ENCODE measurements at regions not wholly inside any gene's neighbourhood (a gene's known extent, or its start where the extent isn't known, plus 50 kb on each side); places are given as distances from the start of the nearest gene placed in this dataset.

DNA sequence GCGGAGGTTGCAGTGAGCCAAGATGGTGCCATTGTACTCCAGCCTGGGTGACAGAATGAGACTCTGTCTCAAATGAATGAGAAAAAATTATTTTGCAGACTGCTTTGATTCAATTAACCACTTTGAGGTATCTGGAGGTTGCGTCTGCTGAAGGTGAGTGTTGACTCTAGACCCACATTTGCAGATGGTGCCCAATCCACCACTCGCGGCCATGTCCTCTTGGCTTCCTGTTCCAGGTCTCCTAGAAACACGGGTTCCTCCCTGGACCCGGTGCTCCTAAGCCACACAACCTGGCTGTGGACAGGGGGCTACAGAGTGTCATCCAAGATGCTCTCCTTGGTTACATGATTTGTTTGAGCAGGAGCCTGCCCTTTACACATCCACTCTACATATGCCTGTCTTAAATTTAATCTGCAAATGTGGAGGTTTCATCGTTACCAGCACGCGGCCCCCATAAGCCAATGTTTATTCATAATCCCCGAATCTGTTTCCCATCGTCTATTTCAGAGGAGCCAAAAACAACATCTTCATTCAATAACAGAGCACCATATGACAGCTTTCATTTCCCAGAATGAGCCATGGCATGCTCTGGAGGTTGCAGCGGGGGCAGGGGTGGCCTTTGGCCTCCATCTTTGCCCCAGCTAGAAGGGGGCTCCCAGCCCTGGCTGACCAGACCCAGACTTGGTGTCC lies 377.2 kb downstream of the CTTN start:
- no peak for DNase-seq

- no peak for DNase-seq
Observed at GRCh38 chr11:70776914-70777532, 378.7 kb downstream of the CTTN start.

- no peak for DNase-seq
Observed at GRCh38 chr11:70778883-70779282, 380.6 kb downstream of the CTTN start.

DNA sequence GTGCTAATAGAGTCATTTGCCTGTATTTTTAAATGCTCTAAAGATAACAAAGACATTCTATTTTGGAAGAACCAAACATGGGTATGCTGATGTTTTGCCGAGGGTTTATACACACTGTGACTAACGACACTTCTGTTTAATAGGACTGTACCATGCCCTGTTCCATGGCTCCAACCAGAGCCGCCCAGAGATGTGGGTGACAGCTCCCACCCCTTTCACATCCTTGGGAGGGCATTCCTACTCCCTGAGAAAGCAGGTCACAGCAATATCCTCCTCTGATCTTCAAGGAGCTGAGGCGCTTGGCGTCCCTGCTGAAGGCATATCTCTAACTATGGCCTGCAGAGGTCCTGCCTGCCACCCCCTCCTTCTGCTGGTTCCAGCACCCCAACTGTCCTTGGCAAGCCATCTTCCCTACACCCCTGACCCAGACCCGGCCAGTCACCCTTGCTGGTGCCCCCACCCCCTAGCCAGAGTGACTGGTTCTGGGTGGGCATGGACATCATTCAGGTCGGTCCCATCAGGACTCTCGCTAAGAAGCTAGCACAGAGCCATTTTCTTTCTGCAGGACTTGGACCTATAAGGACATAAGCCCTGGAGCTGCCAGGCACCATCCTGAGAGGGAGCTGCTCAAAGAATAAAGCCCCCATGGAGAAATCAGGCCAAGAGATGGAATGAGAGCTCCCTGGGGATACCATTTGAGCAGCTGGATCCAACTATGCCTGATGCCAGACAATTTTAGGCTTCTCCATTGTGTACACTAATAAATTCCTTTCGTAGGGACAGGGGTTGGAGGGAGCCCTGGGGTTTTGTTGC lies 381.3 kb downstream of the CTTN start:
- DNase-seq, result no peak

DNA sequence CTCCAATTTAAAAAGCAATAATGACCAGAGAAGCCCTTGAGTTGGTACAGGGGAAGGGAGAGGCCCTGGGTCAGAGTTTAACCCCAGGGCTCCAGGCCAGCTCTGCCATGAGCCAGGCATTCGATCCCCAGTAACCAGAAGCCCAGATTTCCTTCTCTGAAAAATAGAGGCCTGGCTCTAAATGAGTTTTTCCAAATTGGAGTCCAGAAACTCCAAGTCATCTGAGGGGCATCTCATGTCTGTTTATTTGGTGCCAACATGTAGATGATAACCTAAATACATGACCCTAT lies 381.9 kb downstream of the CTTN start:
- DNase-seq, result no peak

DNA sequence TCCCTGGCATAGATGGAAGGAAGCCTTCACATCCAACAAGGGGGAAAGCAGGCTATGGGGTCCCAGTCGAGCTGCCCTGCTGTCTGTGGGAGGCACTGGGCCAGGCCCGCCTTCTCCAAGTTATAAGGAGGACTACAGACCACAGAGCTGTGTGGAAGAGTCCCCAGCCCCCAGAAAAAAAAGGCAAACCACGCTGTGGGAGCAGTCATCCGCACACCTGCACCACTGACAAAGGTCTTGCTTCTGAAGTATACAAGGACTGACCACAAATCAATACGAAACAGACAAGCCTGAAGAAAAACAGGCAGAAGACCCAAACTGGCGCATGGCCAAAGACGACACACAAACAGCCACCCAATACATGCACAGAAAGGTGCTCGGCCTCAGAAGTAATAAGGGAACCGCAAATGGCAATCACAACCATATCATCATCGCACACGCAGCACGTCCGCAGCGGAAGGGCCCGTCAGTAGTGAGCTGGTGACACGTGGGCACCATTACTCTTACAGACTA lies 384.1 kb downstream of the CTTN start:
- DNase-seq, result no peak

DNA sequence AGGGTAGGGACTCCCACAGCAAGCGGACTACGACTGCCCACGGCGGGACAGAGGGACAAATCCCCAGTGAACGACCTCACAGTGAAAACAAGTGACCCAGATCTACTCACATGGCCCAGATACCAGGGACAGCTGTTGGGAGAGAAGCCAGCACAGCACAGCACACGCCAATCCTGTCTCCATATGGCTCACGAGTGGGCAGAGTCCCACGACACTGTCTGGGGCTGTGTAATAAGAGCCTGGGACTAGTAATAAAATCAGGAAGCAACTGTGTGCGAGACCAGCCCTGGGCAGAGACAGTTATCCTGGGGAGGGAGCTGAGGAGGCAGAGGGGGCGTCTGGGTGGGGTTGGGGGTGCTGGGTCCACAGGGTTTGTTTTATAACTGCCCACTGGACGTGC lies 385.0 kb downstream of the CTTN start:
- no peak for DNase-seq

- no peak for DNase-seq
Observed at GRCh38 chr11:70783821-70784220, 385.5 kb downstream of the CTTN start.

DNA sequence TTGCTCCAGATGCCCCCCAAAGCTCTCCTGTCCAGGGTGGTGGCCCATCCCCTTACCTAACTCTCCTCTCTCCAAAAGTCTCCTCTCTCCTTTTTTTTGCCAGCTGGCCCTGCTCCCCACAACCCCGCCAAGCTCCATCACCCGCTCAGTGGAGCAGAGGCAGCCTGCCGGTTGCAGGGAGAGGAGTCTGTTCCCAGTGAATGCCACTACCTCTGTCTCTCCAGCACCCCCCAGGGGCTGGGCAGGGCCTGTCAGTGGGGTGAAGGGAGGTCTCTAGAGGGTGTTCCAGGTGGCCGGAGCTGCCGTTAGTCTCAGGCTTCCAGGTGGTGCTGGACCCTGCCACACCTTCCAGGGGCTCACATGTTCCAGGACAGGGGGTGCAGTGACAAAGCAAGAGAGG lies 387.0 kb downstream of the CTTN start:
- DNase-seq, result no peak

DNA sequence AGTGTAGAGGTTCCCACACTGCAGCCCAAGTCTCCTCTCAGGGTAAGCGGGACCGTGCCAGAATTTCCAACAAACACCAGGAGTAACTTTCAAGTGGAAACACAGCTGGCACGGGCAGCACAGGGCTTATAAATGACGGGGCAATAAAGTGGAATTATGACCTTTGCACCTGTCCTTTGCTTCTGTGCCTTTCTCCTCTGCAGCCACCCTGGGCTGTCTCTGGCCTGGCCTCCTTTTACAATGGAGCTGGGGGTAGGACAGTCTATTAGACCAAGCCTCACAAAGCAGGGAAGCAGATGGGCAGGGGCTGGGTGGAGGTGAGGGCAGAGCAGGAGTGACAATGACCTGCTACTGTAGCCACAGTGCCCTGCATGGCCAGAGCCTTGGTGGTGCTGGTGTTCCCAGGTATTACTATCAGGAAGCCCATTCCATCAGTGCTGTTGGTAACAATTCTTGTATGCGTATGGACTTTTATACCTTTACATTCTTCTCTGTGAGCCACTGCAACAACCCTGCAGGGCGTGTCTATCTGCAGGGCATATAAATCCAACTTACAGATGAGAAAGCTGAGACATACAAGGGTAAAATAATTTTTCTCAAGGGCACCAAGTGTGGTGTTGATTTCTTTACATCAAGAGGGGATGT lies 387.8 kb downstream of the CTTN start:
- DNase-seq, result no peak

GRCh38 chr11:70788248-70789022 lies 390.1 kb downstream of the CTTN start:
- no peak for DNase-seq

- DNase-seq, result no peak
Observed at GRCh38 chr11:70790671-70791300, 392.5 kb downstream of the CTTN start.

DNA sequence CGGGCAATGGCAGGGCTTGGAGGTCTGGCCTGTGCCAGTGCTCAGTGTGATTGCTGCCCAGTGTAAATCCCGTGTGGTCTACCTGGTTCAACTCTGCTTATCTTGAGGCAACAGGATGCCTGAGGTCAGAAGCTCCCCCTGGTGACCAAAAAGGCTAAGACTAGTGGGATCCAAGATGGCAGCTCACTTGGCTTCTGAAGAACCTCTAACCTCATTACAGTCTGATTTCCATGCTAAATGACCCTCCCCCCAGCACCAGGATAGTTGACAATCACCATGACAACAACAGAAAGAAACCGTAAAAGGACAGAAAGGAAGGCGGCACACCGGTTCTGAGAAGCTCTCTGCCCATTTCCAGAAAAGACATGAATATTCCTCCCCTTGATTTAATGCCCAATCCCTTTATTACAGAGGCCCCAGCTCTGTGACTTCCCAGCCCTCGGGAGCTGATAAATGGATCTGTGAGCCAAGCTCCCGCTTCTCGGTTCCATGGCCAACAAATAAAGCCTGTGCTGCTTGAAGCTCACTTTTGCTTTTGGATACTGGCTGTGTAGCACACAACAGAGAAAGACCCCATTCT lies 398.4 kb downstream of the CTTN start:
- DNase-seq, result no peak

GRCh38 chr11:70798296-70798695 lies 400.0 kb downstream of the CTTN start:
- no peak for DNase-seq

DNA sequence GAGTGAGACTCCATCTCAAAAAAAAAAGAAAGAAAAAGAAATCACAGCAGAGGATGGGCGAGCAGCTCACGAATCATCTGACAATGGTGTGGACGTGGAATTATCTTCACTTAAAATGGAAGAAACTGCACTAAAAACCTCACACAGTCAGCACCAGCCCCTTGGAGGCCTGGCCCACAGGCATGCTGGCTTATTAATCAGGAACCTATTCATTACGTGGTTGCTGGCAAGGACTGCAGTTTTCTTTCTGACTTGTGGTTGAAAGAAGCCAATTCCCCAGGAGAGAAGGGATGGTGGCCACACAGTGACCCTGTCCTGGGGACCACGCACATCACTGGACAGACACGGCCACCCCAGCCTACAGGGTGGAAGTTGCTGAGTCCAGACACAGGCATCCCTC lies 401.1 kb downstream of the CTTN start:
- DNase-seq, result no peak

- no peak for DNase-seq
Observed at GRCh38 chr11:70802185-70802584, 403.9 kb downstream of the CTTN start.

DNA sequence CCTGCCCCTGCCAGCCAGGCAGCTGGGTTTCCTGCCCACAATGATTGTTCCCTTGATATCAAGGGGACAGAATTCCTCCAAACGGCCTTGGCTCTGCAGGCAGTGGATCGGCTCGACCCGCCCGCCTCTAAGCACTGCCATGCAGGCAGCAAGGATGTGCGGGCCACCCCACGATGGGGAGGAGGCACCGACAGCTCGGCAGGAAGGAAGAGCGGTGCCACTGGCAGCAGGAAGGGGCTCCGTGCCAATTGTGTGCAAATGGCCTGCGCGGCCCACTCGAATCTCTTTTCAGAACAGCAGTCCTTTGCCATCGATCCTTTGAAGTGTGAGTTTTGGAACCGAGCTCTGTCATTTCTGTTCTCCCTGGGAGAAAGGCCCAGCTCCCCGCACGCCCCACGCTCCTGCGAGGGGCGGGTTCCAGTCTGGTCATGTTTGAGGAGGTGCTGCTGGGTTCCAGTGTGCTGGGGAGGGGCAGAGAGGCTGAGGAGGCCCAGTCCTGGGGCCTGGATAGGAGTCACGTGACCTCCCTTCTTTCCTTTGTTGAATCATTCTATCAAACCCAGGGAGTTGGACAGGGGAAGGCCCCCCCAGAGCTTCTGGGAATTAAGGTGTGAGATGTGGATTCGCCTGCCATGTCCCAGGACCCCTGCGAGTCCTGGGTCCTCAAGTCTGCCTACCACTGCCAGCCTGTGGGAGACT lies 406.0 kb downstream of the CTTN start:
- DNase-seq, result no peak

DNA sequence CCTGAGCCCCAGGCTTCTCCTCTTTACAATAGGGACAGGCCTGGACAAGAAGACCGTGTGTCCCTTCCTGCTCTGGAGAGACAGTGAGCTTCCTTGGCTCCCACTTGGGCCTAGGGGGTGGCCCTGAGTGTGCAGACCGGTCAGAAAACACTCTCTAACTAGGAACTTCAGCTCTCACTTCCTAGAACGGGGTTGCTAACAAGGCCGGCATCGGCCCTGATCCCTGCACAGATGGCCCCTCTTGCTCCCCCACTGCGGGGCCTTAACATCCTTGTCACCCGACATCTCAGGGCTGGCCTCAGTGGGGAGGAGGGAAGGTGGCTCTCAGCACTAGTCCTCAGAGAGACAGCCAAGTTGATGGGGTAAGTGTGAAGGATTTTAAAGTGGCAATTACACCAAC lies 406.9 kb downstream of the CTTN start:
- DNase-seq, result no peak

DNA sequence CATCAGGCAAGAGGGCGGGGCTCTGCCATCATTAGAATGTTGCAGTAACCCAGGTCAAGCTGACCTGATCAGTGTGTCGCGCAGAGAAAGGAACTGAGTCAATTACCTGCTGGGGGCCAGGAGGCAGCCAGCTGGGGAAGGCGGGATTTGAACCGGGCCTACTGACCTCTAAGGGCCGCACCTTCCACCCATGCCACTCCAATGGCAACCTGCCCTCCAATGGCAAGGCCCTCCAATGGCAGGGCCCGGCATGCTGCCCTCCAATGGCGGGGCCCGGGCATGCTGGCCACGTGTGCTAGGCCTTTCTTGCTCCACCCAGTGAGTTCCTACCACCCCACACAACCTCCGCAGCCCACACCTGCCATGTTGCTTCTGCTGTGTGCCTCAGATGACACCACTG lies 407.6 kb downstream of the CTTN start:
- DNase-seq, result no peak

GRCh38 chr11:70806461-70807194 lies 408.3 kb downstream of the CTTN start:
- DNase-seq, result no peak

DNA sequence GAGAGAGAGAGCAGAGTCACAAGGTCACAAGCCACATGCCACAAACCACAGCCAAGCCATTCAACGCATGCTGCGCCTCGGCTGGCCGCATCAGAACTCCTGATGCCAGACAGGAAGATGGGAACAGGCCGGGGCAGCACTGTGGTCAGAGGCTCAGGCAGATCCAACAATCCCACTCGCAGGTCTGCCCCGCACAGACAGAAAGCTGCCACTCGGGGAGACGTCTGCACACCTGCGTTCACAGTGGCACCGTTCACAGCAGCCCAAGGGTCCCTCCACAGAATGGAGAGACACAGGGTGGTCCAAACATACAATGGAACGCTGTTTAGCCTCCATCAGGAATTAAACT lies 408.8 kb downstream of the CTTN start:
- DNase-seq, result no peak
